ENCODE measurements at regions not wholly inside any gene's neighbourhood (a gene's known extent, or its start where the extent isn't known, plus 50 kb on each side); places are given as distances from the start of the nearest gene placed in this dataset.
"Not testable (repeated sequence)": the region's sequence is repeated elsewhere in the genome, so short reads cannot be mapped to it uniquely, and the experiment has no call there.

DNA sequence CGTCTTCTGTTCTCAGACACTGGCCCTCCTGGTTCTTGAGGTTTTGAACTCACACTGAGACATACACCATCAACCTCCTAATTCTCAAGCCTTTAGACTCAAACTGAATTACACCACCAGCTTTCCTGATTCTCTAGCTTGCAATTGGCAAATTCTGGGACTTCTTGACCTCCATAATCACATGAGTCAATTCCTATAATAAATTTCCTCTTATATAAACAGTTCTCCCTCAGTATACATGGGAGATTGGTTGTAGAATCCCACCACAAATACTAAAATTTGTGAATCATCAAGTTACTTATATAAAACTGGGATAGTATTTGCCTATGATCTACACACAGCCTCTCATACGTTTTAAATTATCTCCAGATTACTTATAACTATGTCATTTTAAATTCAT lies 162.2 kb downstream of the DIO2 start:
- no peak for TF ChIP-seq CTCF (IDR thresholded peaks at IDR 0.05; ENCODE audit: low read length, missing control alignments)
- no peak overlapping the region for H3K4me3 ChIP-seq (replicated peaks; ENCODE audit: low read depth, low read length)
- DNase-seq (ENCODE audit: low read depth): no peak

- H3K4me3 ChIP-seq (replicated peaks; ENCODE audit: low read depth, low read length): no peak overlapping the region
- TF ChIP-seq CTCF (IDR thresholded peaks at IDR 0.05; ENCODE audit: low read length, missing control alignments): no peak
- DNase-seq (ENCODE audit: low read depth): peak; percentile 17
Observed at GRCh38 chr14:80047761-80048160, 163.5 kb downstream of the DIO2 start.

DNA sequence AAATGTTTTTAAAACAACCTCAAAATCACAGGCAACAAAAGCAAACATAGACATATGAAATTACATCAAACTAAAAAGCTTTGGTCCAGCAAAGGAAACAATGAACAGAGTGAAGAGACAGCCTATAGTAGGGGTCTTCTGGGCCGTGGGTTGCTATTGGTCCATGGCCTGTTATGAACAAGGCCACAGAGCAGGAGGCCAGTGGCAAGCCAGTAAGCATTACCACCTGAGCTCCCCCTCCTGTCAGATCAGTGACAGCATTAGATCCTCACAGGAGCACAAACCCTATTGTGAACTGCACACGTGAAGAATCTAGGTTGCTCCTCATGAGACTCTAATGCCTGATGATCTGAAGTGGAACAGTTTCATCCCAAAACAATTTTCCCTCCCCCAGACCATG lies 174.0 kb downstream of the DIO2 start:
- no peak for TF ChIP-seq CTCF (IDR thresholded peaks at IDR 0.05; ENCODE audit: low read length, missing control alignments)
- DNase-seq (ENCODE audit: low read depth): no peak
- no peak overlapping the region for H3K4me3 ChIP-seq (replicated peaks; ENCODE audit: low read depth, low read length)

DNA sequence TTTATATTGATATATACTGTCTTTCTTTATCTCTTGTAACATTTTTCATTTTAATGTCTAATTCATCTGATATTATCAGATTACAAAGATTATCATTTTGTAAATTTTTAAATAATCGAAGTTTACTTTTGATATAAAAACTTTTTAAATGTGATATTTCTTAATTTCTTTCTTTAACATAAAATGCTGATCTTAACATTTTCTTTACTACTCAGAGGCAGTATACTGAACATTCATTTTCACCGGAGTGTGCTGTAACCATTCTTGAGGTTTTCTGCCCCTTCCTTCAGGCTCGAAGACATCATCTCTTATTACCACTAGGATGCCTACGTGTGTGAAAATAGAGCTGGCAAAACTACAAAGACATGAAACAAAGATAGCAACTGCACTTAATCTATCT lies 186.9 kb downstream of the DIO2 start:
- TF ChIP-seq CTCF (IDR thresholded peaks at IDR 0.05; ENCODE audit: low read length, missing control alignments): no peak
- no peak overlapping the region for H3K4me3 ChIP-seq (replicated peaks; ENCODE audit: low read depth, low read length)
- no peak for DNase-seq (ENCODE audit: low read depth)

DNA sequence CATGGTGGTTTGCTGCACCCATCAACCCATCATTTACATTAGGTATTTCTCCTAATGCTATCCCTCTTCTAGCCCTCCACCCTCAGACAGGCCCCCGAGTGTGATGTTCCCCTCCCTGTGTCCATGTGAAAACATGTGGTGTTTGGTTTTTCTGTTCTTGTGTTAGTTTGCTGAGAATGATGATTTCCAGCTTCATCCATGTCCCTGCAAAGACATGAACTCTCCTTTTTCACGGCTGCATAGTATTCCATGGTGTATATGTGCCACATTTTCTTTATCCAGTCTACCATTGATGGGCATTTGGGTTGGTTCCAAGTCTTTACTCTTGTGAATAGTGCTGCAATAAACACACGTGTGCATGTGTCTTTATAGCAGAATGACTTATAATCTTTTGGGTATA lies 192.8 kb downstream of the DIO2 start:
- H3K4me3 ChIP-seq (replicated peaks; ENCODE audit: low read depth, low read length); DNase-seq (ENCODE audit: low read depth): not testable (repeated sequence)

DNA sequence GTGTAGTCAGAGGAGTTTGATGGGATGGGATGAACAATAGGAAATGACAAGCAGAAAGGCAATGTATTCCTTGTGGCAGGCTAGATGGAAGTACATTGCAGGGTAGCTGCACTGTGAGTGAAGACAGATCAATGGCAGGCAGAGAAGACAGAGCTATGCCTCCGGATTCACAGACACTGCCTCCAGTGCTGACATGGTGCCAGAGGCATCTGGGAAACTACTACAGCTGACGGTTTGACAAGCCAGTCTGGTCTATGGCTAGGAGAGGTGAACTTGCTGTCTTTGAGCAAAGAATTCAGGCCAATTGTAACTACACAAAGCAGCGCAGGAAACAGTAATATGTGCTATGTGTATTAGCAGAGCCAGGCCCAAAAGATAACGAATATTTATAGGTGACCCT lies 193.5 kb downstream of the DIO2 start:
- no peak for TF ChIP-seq CTCF (IDR thresholded peaks at IDR 0.05; ENCODE audit: low read length, missing control alignments)
- DNase-seq (ENCODE audit: low read depth): no peak
- H3K4me3 ChIP-seq (replicated peaks; ENCODE audit: low read depth, low read length): no peak overlapping the region

- not testable (repeated sequence) for DNase-seq (ENCODE audit: low read depth); H3K4me3 ChIP-seq (replicated peaks; ENCODE audit: low read depth, low read length)
Observed at GRCh38 chr14:80010245-80010644, 201.1 kb downstream of the DIO2 start.

GRCh38 chr14:80005561-80005960 lies 205.7 kb downstream of the DIO2 start:
- DNase-seq (ENCODE audit: low read depth): no peak
- TF ChIP-seq CTCF (IDR thresholded peaks at IDR 0.05; ENCODE audit: low read length, missing control alignments): no peak

More at GRCh38 chr14:80005561-80005960, 205.7 kb downstream of the DIO2 start:
- no peak overlapping the region for H3K4me3 ChIP-seq (replicated peaks; ENCODE audit: low read depth, low read length)

Data from fibroblast of pulmonary artery (primary cell).